H9 (cell line): ENCODE measurements at regions not wholly inside any gene's neighbourhood (a gene's known extent, or its start where the extent isn't known, plus 50 kb on each side); places are given as distances from the start of the nearest gene placed in this dataset.

Experiments used
- DNase-seq: peaks from one replicate; pipeline ENCODE4 v3.0.0-alpha.2; 2017
- H2AFZ ChIP-seq: one replicate; pipeline ENCODE4 v1.6.1; 2013; ENCODE audit warnings: mild to moderate bottlenecking, low read length, control low read depth, moderate library complexity
- H2AK5ac ChIP-seq: 2 replicates; pipeline ENCODE4 v1.6.1; 2013; ENCODE audit warnings: low read length, control low read depth, mixed read lengths; ENCODE audit not compliant: insufficient read length
- H2BK120ac ChIP-seq: one replicate; pipeline ENCODE4 v1.6.1; 2013; ENCODE audit warnings: low read depth, mild to moderate bottlenecking, low read length, control low read depth, inconsistent platforms; ENCODE audit not compliant: poor library complexity, severe bottlenecking
- H2BK12ac ChIP-seq: 2 replicates; pipeline ENCODE4 v1.6.1; 2013; ENCODE audit warnings: low read length, control low read depth, mixed read lengths, low read depth; ENCODE audit not compliant: insufficient read length
- H2BK15ac ChIP-seq: 2 replicates; pipeline ENCODE4 v1.6.1; 2013; ENCODE audit warnings: low read depth, low read length, control low read depth
- H2BK20ac ChIP-seq: one replicate; pipeline ENCODE4 v1.6.1; 2013; ENCODE audit warnings: low read depth, mild to moderate bottlenecking, low read length, control low read depth, inconsistent platforms; ENCODE audit not compliant: poor library complexity, severe bottlenecking
- H2BK5ac ChIP-seq: 2 replicates; pipeline ENCODE4 v1.6.1; 2013; ENCODE audit warnings: low read length, control low read depth, mixed read lengths; ENCODE audit not compliant: insufficient read length
- H3K14ac ChIP-seq: 2 replicates; pipeline ENCODE4 v1.6.1; 2013; ENCODE audit warnings: low read length, control low read depth; ENCODE audit not compliant: insufficient read depth
- H3K18ac ChIP-seq: 2 replicates; pipeline ENCODE4 v1.6.1; 2013; ENCODE audit warnings: low read depth, mild to moderate bottlenecking, mixed read lengths, low read length, control low read depth; ENCODE audit not compliant: insufficient read length
- H3K23ac ChIP-seq: 2 replicates; pipeline ENCODE4 v1.6.1; 2013; ENCODE audit warnings: low read length, control low read depth, mixed read lengths, low read depth; ENCODE audit not compliant: insufficient read length
- H3K23me2 ChIP-seq: 2 replicates; pipeline ENCODE4 v1.6.1; 2013; ENCODE audit warnings: low read depth, mild to moderate bottlenecking, mixed read lengths, low read length, control low read depth; ENCODE audit not compliant: insufficient read length, poor library complexity, severe bottlenecking
- H3K27ac ChIP-seq: 2 replicates; pipeline ENCODE4 v1.5.1; 2013; ENCODE audit warnings: low read length, control low read depth, mixed read lengths, low read depth; ENCODE audit not compliant: insufficient read length
- H3K27me3 ChIP-seq: 2 replicates; pipeline ENCODE4 v1.6.1; 2013; ENCODE audit warnings: low read length, control low read depth, inconsistent platforms; ENCODE audit not compliant: insufficient read depth
- H3K4ac ChIP-seq: 2 replicates; pipeline ENCODE4 v1.6.1; 2013; ENCODE audit warnings: low read depth, mild to moderate bottlenecking, control low read depth, inconsistent platforms, low read length, moderate library complexity
- H3K4me1 ChIP-seq: 2 replicates; pipeline ENCODE4 v1.6.1; 2013; ENCODE audit warnings: low read length, control low read depth, inconsistent platforms; ENCODE audit not compliant: insufficient read depth
- H3K4me2 ChIP-seq: 2 replicates; pipeline ENCODE4 v1.6.1; 2013; ENCODE audit warnings: low read length, control low read depth, mixed read lengths; ENCODE audit not compliant: insufficient read length, insufficient read depth
- H3K56ac ChIP-seq: 2 replicates; pipeline ENCODE4 v1.6.1; 2013; ENCODE audit warnings: low read depth, mild to moderate bottlenecking, mixed read lengths, low read length, control low read depth; ENCODE audit not compliant: insufficient read length
- H3K79me1 ChIP-seq: 2 replicates; pipeline ENCODE4 v1.6.1; 2013; ENCODE audit warnings: low read depth, mild to moderate bottlenecking, moderate library complexity, low read length, control low read depth, inconsistent platforms; ENCODE audit not compliant: insufficient read depth, poor library complexity, severe bottlenecking
- H3K79me2 ChIP-seq: 2 replicates; pipeline ENCODE4 v1.6.1; 2013; ENCODE audit warnings: low read length, control low read depth, inconsistent platforms; ENCODE audit not compliant: insufficient read depth
- H3K9ac ChIP-seq: 2 replicates; pipeline ENCODE4 v1.6.1; 2013; ENCODE audit warnings: low read length, control low read depth, mixed read lengths; ENCODE audit not compliant: insufficient read length; ENCODE audit errors: extremely low read depth
- H3K9me3 ChIP-seq: one replicate; pipeline ENCODE4 v1.6.1; 2013; ENCODE audit warnings: low read depth, low read length, inconsistent platforms; ENCODE audit not compliant: control insufficient read depth
- H3T11ph ChIP-seq: one replicate; pipeline ENCODE4 v1.6.1; 2013; ENCODE audit warnings: mild to moderate bottlenecking, low read length, control low read depth, inconsistent platforms
- H4K20me1 ChIP-seq: one replicate; pipeline ENCODE4 v1.6.1; 2013; ENCODE audit not compliant: control insufficient read depth, insufficient read length, insufficient read depth
- H4K5ac ChIP-seq: 2 replicates; pipeline ENCODE4 v1.6.1; 2013; ENCODE audit warnings: low read depth, mild to moderate bottlenecking, mixed read lengths, low read length, control low read depth; ENCODE audit not compliant: insufficient read length
- H4K8ac ChIP-seq: replicated peaks from 2 replicates; pipeline ENCODE4 v1.6.1; 2013; ENCODE audit warnings: low read length, control low read depth, mixed read lengths, low read depth; ENCODE audit not compliant: insufficient read length
- H4K91ac ChIP-seq: 2 replicates; pipeline ENCODE4 v1.6.1; 2013; ENCODE audit warnings: low read depth, mild to moderate bottlenecking, moderate library complexity, mixed read lengths, low read length, control low read depth; ENCODE audit not compliant: insufficient read length
- H3K27ac Mint-ChIP-seq, 3 experiments: 2 replicates in 2 of 3; 3 replicates in 1 of 3; pipeline ENCODE4 v1.8.0; 2020 to 2021; ENCODE audit warnings: mixed read lengths in 3 of 3, mild to moderate bottlenecking in 1 of 3, moderate library complexity in 1 of 3
- H3K27me3 Mint-ChIP-seq: 2 replicates; pipeline ENCODE4 v1.8.0; 2021; ENCODE audit warnings: low read depth, mild to moderate bottlenecking, moderate library complexity, mixed read lengths
- H3K36me3 Mint-ChIP-seq, 3 experiments: 2 replicates in 2 of 3; 3 replicates in 1 of 3; pipeline ENCODE4 v1.8.0; 2020 to 2021; ENCODE audit warnings: low read depth in 3 of 3, mixed read lengths in 3 of 3; ENCODE audit not compliant: insufficient read depth in 1 of 3
- H3K4me1 Mint-ChIP-seq, 2 experiments: 2 replicates each; pipeline ENCODE4 v1.8.0; 2020; ENCODE audit warnings: mixed read lengths in 2 of 2
- H3K4me3 Mint-ChIP-seq, 2 experiments: 2 replicates in 1 of 2; 3 replicates in 1 of 2; pipeline ENCODE4 v1.8.0; 2020 to 2021; ENCODE audit warnings: mild to moderate bottlenecking in 2 of 2, mixed read lengths in 2 of 2, moderate library complexity in 1 of 2
- H3K9me3 Mint-ChIP-seq, 2 experiments: 2 replicates in 1 of 2; 3 replicates in 1 of 2; pipeline ENCODE4 v1.8.0; 2020; ENCODE audit warnings: mild to moderate bottlenecking in 2 of 2, mixed read lengths in 2 of 2, moderate library complexity in 1 of 2
- CTCF ChIP-seq: fragments of 200-600 bp; sonication (generic); conservative IDR thresholded peaks from 3 replicates; pipeline ENCODE4 v1.8.0; 2021; ENCODE audit warnings: antibody characterized with exemption, mild to moderate bottlenecking
- WGBS: extraction: QIAGEN DNeasy Blood & Tissue Kit; methylation state at CpG from one replicate; pipeline ENCODE4 v1.1.7; 2013; ENCODE audit warnings: missing lambda C conversion rate, low lambda C conversion rate, mixed read lengths; ENCODE audit not compliant: insufficient read length; ENCODE audit errors: extremely low coverage; 5-methylcytosine and 5-hydroxymethylcytosine counted together

DNA sequence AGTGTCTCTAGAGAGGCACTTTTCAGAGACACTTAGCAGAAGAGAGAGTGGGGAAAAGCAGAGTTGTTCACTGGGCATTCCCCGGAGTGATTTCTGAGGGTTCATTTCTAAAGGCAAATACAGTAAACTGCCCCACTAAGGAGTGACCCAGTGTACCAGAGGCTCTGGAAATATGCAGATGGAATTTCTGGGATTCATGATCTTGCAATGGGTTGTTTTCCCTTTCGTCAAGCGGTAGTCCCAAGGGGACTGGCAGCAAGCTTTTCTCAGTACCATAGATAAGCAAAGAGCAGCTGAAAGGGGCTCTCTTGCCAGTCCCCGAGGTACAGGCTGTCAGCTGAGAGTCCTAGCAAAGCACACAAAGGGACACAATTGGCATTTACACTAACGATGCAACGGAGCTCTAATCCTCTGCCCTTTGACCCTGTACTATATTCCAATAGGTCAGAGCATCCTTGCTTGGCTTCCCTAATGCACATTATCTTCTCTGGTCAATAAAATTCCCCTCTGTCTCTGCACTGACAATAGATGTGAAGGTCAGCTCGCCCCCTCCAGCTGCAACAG is 155.6 kb downstream of the SEMA6D start:
- no peak overlapping the region for H4K8ac ChIP-seq
- no peak overlapping the region for H3K4ac ChIP-seq
- no peaks in the 10 kb centered on the region for H3K27me3 ChIP-seq
- no peak overlapping the region for H3K27ac ChIP-seq
- H3K79me2 ChIP-seq = no peaks in the 10 kb centered on the region
- Mint-ChIP-seq H3K4me1 (peaks cover 9 to 14% of the 10 kb centered on the region in 2 experiments), H3K27me3 (peaks cover 10% of the 10 kb centered on the region), H3K9me3 (peaks cover 7 to 12% of the 10 kb centered on the region in 2 experiments), H3K27ac (no peak overlapping the region), H3K4me3 (no peak overlapping the region), H3K36me3 (peaks cover 0 to 11% (median 1%) of the 10 kb centered on the region in 3 experiments; a peak in 4 of 7 replicates)
- DNase-seq = no peak
- no peaks in the 10 kb centered on the region for H3K23me2 ChIP-seq
- no peak for TF ChIP-seq CTCF
- no peaks in the 10 kb centered on the region for H3K9me3 ChIP-seq
- no peaks in the 10 kb centered on the region; the same call in 1 of the 2 replicates for H3K4me1 ChIP-seq
- no peak overlapping the region for H3K56ac ChIP-seq
- no peak overlapping the region for H2BK15ac ChIP-seq
- no peak overlapping the region for H3K4me2 ChIP-seq
- no peak overlapping the region for H4K5ac ChIP-seq
- no peaks in the 10 kb centered on the region for H3K79me1 ChIP-seq
- H2BK120ac ChIP-seq = no peak overlapping the region
- H3K9ac ChIP-seq = no peak overlapping the region
- no peak overlapping the region for H3K18ac ChIP-seq
- no peak overlapping the region for H2AFZ ChIP-seq
- no peak overlapping the region for H2BK20ac ChIP-seq
- H2BK12ac ChIP-seq = no peak overlapping the region
- no peak overlapping the region for H2BK5ac ChIP-seq
- no peak overlapping the region for H4K91ac ChIP-seq
- no peak overlapping the region for H3T11ph ChIP-seq
- no peak overlapping the region for H2AK5ac ChIP-seq
- H3K23ac ChIP-seq = no peak overlapping the region
- no peak overlapping the region for H3K14ac ChIP-seq
- no peaks in the 10 kb centered on the region for H4K20me1 ChIP-seq
- no CpG with 5 or more reads among the region's 7 CpGs for WGBS
